ENCODE measurements at regions not wholly inside any gene's neighbourhood (a gene's known extent, or its start where the extent isn't known, plus 50 kb on each side); places are given as distances from the start of the nearest gene placed in this dataset.

- in situ Hi-C loops (cut with HindIII; ENCODE audit: low sequenced_read_pairs): no loop called here
Measured at GRCh38 chr15:94177112-94177511, 54.2 kb upstream of the MCTP2 start.

- in situ Hi-C loops (cut with HindIII; ENCODE audit: low sequenced_read_pairs): no loop called here
Measured at GRCh38 chr15:94175420-94175819, 55.9 kb upstream of the MCTP2 start.

GRCh38 chr15:94174399-94174802 lies 57.0 kb upstream of the MCTP2 start:
- in situ Hi-C loops (cut with HindIII; ENCODE audit: low sequenced_read_pairs): no loop called here

- in situ Hi-C loops (cut with HindIII; ENCODE audit: low sequenced_read_pairs): no loop called here
Measured at GRCh38 chr15:94168250-94168649, 63.1 kb upstream of the MCTP2 start.

- in situ Hi-C loops (cut with HindIII; ENCODE audit: low sequenced_read_pairs): no loop called here
Measured at GRCh38 chr15:94164971-94165370, 66.4 kb upstream of the MCTP2 start.

GRCh38 chr15:94164202-94164807 lies 67.1 kb upstream of the MCTP2 start:
- in situ Hi-C loops (cut with HindIII; ENCODE audit: low sequenced_read_pairs): no loop called here

- in situ Hi-C loops (cut with HindIII; ENCODE audit: low sequenced_read_pairs): no loop called here
Measured at GRCh38 chr15:94162939-94163338, 68.4 kb upstream of the MCTP2 start.

GRCh38 chr15:94154255-94154654 lies 77.1 kb upstream of the MCTP2 start:
- in situ Hi-C loops (cut with HindIII; ENCODE audit: low sequenced_read_pairs): no loop called here

GRCh38 chr15:94145046-94145445 lies 86.3 kb upstream of the MCTP2 start:
- in situ Hi-C loops (cut with HindIII; ENCODE audit: low sequenced_read_pairs): no loop called here

- in situ Hi-C loops (cut with HindIII; ENCODE audit: low sequenced_read_pairs): no loop called here
Measured at GRCh38 chr15:94141802-94142201, 89.6 kb upstream of the MCTP2 start.

- in situ Hi-C loops (cut with HindIII; ENCODE audit: low sequenced_read_pairs): no loop called here
Measured at GRCh38 chr15:94135486-94136147, 95.7 kb upstream of the MCTP2 start.

GRCh38 chr15:94131875-94132274 lies 99.5 kb upstream of the MCTP2 start:
- in situ Hi-C loops (cut with HindIII; ENCODE audit: low sequenced_read_pairs): no loop called here

- in situ Hi-C loops (cut with HindIII; ENCODE audit: low sequenced_read_pairs): no loop called here
Measured at GRCh38 chr15:94130504-94130903, 100.9 kb upstream of the MCTP2 start.

- in situ Hi-C loops (cut with HindIII; ENCODE audit: low sequenced_read_pairs): no loop called here
Measured at GRCh38 chr15:94127006-94127405, 104.4 kb upstream of the MCTP2 start.

- in situ Hi-C loops (cut with HindIII; ENCODE audit: low sequenced_read_pairs): no loop called here
Measured at GRCh38 chr15:94125698-94126097, 105.7 kb upstream of the MCTP2 start.

GRCh38 chr15:94125156-94125555 lies 106.2 kb upstream of the MCTP2 start:
- in situ Hi-C loops (cut with HindIII; ENCODE audit: low sequenced_read_pairs): no loop called here

- in situ Hi-C loops (cut with HindIII; ENCODE audit: low sequenced_read_pairs): no loop called here
Measured at GRCh38 chr15:94122516-94122915, 108.8 kb upstream of the MCTP2 start.

GRCh38 chr15:94119923-94120775 lies 111.2 kb upstream of the MCTP2 start:
- in situ Hi-C loops (cut with HindIII; ENCODE audit: low sequenced_read_pairs): no loop called here

GRCh38 chr15:94119298-94119811 lies 112.0 kb upstream of the MCTP2 start:
- in situ Hi-C loops (cut with HindIII; ENCODE audit: low sequenced_read_pairs): no loop called here

GRCh38 chr15:94110476-94111130 lies 120.8 kb upstream of the MCTP2 start:
- in situ Hi-C loops (cut with HindIII; ENCODE audit: low sequenced_read_pairs): no loop called here

GRCh38 chr15:94107652-94108051 lies 123.7 kb upstream of the MCTP2 start:
- in situ Hi-C loops (cut with HindIII; ENCODE audit: low sequenced_read_pairs): no loop called here
